Body of pancreas (tissue), 4 donors: ENCODE measurements at regions not wholly inside any gene's neighbourhood (a gene's known extent, or its start where the extent isn't known, plus 50 kb on each side); places are given as distances from the start of the nearest gene placed in this dataset.

Experiments used
- POLR2A ChIP-seq, 3 donors: fragments of 450-650 bp; IDR thresholded peaks; one replicate each; pipeline ENCODE4 v1.6.1; 2016; ENCODE audit warnings: antibody characterized with exemption in 3 of 3, mild to moderate bottlenecking in 2 of 3
- TF ChIP-seq, protein P1 (sequence below), 7 experiments: fragments of 450-650 bp in 4 of 7; fragments of 200-600 bp in 3 of 7; sonication (generic) in 3 of 7; IDR thresholded peaks; one replicate each; pipeline ENCODE4 v1.5.1; 2016 to 2019; ENCODE audit warnings: antibody characterized with exemption in 7 of 7

DNA sequence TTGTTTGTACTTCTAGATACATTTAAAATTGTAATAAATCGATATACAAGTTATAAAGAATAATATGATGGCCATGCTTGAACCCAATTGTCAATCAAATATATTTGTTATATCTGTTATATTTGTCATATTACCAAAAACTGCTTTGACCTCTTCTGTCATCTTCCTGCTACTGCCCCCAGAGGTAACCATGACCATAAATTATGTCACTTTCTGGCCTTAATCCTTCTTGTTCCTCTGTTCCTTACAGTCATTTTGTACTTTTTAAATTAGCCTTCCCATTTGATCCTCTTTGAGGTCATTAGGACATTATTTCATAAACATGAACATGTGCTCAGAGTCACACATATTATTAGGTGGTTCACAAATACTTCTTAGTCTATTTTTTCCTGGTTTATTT lies 124.7 kb downstream of the HFE start:
- no peak for TF ChIP-seq POLR2A (IDR thresholded peaks at IDR 0.05)
- TF ChIP-seq, protein P1, sequence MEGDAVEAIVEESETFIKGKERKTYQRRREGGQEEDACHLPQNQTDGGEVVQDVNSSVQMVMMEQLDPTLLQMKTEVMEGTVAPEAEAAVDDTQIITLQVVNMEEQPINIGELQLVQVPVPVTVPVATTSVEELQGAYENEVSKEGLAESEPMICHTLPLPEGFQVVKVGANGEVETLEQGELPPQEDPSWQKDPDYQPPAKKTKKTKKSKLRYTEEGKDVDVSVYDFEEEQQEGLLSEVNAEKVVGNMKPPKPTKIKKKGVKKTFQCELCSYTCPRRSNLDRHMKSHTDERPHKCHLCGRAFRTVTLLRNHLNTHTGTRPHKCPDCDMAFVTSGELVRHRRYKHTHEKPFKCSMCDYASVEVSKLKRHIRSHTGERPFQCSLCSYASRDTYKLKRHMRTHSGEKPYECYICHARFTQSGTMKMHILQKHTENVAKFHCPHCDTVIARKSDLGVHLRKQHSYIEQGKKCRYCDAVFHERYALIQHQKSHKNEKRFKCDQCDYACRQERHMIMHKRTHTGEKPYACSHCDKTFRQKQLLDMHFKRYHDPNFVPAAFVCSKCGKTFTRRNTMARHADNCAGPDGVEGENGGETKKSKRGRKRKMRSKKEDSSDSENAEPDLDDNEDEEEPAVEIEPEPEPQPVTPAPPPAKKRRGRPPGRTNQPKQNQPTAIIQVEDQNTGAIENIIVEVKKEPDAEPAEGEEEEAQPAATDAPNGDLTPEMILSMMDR (IDR thresholded peaks at IDR 0.05), result no peak
